IPS DF 19.7 (cell line): ENCODE measurements at regions not wholly inside any gene's neighbourhood (a gene's known extent, or its start where the extent isn't known, plus 50 kb on each side); places are given as distances from the start of the nearest gene placed in this dataset.

Experiments
- DNase-seq: peaks from one replicate; pipeline ENCODE4 v3.0.0-alpha.2; 2013; ENCODE audit warnings: low read depth, low spot score

GRCh38 chr5:68450245-68450852 is 234.8 kb downstream of the PIK3R1 start:
- DNase-seq = no peak

DNA sequence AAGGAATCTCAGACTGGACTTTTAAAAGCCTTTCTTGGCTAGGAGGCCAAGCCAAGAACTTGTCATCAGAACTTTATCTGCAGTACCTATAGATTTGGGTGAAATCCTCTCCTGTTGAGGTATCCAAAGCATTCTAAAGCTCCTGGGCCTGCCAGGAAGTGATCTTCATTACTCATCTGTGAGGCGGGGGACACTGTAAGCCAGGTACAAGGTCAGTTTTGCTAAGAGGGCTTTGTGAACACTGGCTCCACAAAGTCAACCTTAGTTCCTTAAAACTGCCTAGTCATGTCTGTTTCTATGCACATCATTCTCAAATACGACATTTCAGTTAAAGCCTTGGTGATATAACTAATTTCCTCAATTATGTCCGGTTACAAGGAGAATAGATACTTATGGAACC is 236.7 kb downstream of the PIK3R1 start:
- DNase-seq = no peak

DNA sequence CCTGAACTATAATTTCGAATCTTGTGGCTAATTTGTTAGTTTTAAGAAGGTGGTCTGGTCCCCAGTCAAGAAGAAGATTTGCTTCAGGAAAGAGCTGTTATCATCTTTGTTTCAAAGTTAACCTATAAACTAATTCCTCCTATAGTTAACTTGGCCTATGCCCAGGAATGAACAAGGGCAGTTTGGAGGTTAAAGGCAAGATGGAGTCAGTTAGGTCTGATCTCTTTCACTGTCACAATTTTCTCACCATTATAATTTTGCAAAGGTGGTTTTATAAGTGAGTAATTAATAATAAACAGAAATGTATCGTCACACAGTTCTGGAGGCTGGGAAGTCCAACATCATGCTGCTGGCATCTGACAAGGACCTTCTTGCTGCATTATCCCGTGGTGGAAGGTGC is 238.6 kb downstream of the PIK3R1 start:
- no peak for DNase-seq

DNA sequence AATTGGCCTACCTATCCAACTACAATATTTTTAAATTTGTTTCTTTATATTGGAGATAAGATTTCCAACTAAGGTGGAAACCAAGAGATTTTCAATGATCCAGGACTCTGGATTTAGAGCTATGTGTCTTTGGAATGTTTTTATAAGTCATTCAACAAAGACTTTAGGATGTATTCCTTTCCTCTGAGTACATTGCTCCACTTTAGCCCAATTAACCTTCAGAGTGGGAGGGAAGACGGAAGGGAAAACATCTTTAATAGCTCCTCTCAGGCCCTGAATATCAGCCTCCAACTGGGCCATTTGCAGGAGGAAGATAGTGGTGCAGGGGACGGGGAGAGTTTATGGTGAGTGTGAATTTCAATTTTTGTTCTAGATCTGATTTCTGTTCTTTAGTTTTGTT is 239.2 kb downstream of the PIK3R1 start:
- DNase-seq = no peak

DNA sequence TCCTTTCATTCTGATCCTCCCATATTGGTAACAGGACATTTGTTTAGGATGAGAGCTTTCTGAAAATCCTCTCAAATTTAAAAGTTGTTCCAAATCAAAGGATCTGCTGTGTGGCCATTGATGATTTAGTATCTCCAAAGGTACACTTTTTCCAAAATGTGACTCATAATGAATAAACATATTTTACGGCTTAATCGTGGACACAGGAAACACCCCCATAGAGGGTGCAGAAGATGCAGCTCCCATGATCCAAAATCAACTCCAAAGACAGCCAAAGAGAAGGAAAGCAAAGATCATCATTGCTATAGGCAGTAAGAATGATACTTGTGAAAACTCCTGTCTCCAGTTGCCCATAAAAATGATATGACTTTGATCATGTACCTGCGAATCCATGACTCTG is 239.7 kb downstream of the PIK3R1 start:
- DNase-seq = no peak

- no peak for DNase-seq
Observed at GRCh38 chr5:68456756-68457217, 241.2 kb downstream of the PIK3R1 start.

- DNase-seq = no peak
Observed at GRCh38 chr5:68457285-68457684, 241.7 kb downstream of the PIK3R1 start.

GRCh38 chr5:68458416-68459021 is 243.0 kb downstream of the PIK3R1 start:
- no peak for DNase-seq

- DNase-seq = no peak
Observed at GRCh38 chr5:68459093-68459809, 243.7 kb downstream of the PIK3R1 start.

GRCh38 chr5:68459810-68460139 is 244.2 kb downstream of the PIK3R1 start:
- DNase-seq = no peak

DNA sequence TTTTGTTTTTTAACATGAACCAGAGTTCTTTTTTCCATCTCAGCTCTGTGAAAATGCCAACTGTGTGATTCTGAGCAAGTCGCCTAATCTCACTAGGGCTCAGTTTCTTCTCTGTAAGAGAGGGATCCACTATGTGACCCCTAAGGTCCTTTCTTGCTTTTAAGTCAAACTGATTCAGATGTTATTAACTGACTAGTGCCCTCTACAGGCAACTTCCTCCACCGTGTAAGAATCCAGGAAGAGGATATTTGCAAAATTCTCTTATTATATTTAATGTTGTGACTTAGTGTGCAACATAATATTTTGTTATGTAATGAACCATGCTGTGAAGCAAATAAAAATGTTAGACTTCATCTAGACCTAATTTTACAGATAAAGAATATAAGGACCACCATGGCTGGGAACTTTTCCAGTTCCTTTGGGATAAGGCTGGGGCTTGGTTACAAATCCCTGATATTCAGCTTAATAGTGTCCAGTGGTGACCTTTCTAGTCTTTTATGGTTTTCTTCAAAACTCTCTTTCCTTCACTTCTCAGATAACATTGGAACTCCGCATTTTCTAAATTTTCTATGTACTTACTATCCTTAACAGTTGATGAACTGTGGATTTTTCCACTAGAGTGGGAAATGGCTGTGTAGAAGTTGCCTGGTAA is 244.7 kb downstream of the PIK3R1 start:
- DNase-seq = no peak

DNA sequence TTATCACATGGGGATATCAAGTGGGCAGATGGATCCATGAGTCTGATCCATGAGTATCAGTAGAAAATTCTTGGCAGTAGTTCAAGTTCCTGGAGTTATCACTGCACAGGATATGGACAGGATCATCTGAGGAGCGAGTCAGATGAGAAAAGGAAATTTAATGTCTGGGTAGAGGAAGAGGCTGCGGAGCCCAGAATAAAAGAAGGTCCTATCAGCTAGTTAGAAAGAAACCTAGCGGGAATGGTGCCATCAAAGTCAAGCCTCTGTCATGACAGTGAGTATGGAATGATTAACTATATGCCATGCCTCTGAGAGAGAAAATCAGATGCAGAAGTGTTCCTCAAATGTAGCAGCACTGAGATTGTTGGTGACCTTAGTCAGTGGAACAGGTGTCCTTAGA is 248.1 kb downstream of the PIK3R1 start:
- no peak for DNase-seq

DNA sequence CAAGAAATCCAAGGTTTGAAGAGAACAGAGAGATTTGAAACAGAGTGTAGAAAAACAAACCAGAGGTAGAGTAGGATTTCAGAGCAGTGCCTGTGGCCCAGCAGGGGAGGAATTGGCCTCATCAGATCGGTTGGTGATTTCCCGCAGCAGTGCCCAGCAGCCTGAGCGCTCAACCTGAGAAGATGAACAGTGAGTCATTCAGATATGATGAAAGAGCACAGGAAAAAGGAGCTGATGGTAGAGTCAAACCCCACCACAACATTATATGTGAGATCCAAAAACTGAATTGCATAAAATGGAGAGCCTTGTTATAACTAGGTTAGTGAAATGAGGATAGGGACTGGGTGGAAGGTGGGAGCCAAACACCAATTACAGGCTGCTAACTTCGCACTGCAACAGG is 248.9 kb downstream of the PIK3R1 start:
- no peak for DNase-seq

GRCh38 chr5:68465133-68465532 is 249.6 kb downstream of the PIK3R1 start:
- no peak for DNase-seq

- DNase-seq = no peak
Observed at GRCh38 chr5:68465934-68466551, 250.5 kb downstream of the PIK3R1 start.

GRCh38 chr5:68467208-68467607 is 251.7 kb downstream of the PIK3R1 start:
- DNase-seq = no peak

DNA sequence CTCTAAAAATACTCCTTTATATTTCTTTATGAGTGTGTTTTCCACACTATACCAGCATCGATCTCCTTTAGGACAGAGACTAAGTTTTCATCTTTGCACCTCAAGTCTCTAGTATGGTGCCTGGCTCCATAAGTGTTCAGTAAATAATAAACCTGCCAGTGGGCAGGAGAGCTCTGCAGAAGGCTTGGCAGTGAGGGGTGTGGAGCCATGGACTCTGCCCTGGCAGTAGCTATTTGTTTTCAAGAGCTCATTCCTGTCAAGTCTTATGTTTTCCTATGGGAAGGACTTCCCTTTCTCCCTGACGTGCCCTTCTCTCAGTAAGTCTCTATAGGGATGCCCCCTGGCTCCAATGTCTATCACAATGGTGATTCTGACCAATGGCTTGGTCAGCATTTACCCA is 252.2 kb downstream of the PIK3R1 start:
- DNase-seq = no peak

DNA sequence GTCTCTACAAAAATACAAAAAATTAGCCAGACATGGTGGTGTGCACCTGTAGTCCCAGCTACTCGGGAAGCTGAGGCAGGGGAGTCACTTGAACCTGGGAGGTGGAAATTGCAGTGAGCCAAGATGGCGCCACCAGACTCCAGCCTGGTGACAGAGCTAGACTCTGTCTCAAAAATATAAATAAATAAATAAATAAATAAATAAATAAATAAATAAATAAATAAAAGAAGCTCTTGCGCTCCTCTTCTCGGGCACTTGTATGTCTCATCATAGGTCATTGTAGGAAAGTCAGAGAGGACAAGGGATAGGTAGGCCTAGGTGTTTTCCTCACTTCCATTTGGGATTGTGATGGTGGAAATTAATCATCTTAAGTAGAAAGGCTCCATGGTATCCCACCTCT is 252.8 kb downstream of the PIK3R1 start:
- no peak for DNase-seq

GRCh38 chr5:68475476-68475983 is 260.0 kb downstream of the PIK3R1 start:
- no peak for DNase-seq

DNA sequence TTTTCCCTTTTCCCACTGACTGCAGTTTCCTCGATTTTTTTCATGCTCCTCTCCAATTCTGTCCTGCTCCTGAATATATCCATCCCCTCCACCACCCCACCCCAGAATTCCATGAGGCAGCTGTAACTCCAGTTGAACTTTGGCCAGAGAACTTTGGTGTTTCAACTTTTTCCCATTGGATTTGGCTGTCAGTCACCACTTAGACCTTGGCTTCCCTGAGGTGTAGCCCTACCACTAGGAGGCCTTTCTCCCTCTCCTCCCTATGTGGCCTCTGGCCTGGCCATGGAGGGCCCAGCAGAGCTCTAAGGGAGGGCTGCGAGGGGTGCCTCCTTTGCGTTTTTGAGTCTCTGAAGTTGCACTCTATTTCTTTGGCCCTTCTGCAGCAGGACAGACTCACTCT is 261.3 kb downstream of the PIK3R1 start:
- DNase-seq = no peak

- DNase-seq = no peak
Observed at GRCh38 chr5:68478301-68479095, 262.9 kb downstream of the PIK3R1 start.
